ENCODE measurements at regions not wholly inside any gene's neighbourhood (a gene's known extent, or its start where the extent isn't known, plus 50 kb on each side); places are given as distances from the start of the nearest gene placed in this dataset.

GRCh38 chr5:61263561-61264272, 68.3 kb upstream of the ZSWIM6 start:
- Histone ChIP-seq H3K27me3 (replicated peaks in 1 of 4; ENCODE audit: control extremely low read depth in 1 of 4, control insufficient read depth in 3 of 4, insufficient read depth in 4 of 4, low read length in 3 of 4) (no peaks in the 10 kb centered on the region), H3K4me1 (ENCODE audit: control insufficient read depth in 2 of 2, insufficient read depth in 2 of 2, low read length in 2 of 2) (peaks cover 0 to 8% of the 10 kb centered on the region in 2 donors), H4K20me1 (ENCODE audit: control insufficient read depth, insufficient read depth, low read length, poor library complexity, severe bottlenecking) (no peaks in the 10 kb centered on the region), H3K79me2 (ENCODE audit: control insufficient read depth, insufficient read depth, low read length) (no peaks in the 10 kb centered on the region), H2AFZ (ENCODE audit: insufficient read depth, low read depth, low read length, poor library complexity, severe bottlenecking) (peak overlapping the region; percentile 37), H3K9me3 (ENCODE audit: control extremely low read depth in 1 of 3, control insufficient read depth in 2 of 3, insufficient read depth in 1 of 3, low read length in 2 of 3) (no peaks in the 10 kb centered on the region), H3K4me3 (ENCODE audit: control extremely low read depth in 1 of 5, extremely low read depth in 1 of 5, insufficient read depth in 1 of 5, low read depth in 2 of 5, low read length in 4 of 5) (no peak overlapping the region), H3K4me2 (replicated peaks; ENCODE audit: low read depth, low read length, poor library complexity, severe bottlenecking) (no peak overlapping the region), H3K27ac (ENCODE audit: low read length in 2 of 2) (no peak overlapping the region), H3K36me3 (replicated peaks in 1 of 2; ENCODE audit: control extremely low read depth in 1 of 2, control insufficient read depth in 1 of 2, extremely low read depth in 1 of 2, insufficient read depth in 2 of 2, low read length in 1 of 2) (no peaks in the 10 kb centered on the region), H3K9ac (ENCODE audit: low read length) (no peak overlapping the region)
- ChIA-PET CTCF (no interaction called here), POLR2A (no interaction called here)
- intact Hi-C loops (cut with micrococcal nuclease): no loop called here
- H3K27ac Mint-ChIP-seq: no peak overlapping the region
- peaks cover 4% of the 10 kb centered on the region for H3K4me1 Mint-ChIP-seq
- WGBS (ENCODE audit: insufficient coverage): 40% methylated on average over 8 of the region's 11 CpGs
- no peak for DNase-seq
- no peak overlapping the region for H3K4me3 Mint-ChIP-seq
- no peaks in the 10 kb centered on the region for H3K9me3 Mint-ChIP-seq (ENCODE audit: insufficient read depth)
- no peak for TF ChIP-seq EZH2 (IDR thresholded peaks at IDR 0.05; ENCODE audit: borderline replicate concordance, insufficient read depth, low read depth, low read length, poor library complexity, severe bottlenecking)
- TF ChIP-seq, protein P1, sequence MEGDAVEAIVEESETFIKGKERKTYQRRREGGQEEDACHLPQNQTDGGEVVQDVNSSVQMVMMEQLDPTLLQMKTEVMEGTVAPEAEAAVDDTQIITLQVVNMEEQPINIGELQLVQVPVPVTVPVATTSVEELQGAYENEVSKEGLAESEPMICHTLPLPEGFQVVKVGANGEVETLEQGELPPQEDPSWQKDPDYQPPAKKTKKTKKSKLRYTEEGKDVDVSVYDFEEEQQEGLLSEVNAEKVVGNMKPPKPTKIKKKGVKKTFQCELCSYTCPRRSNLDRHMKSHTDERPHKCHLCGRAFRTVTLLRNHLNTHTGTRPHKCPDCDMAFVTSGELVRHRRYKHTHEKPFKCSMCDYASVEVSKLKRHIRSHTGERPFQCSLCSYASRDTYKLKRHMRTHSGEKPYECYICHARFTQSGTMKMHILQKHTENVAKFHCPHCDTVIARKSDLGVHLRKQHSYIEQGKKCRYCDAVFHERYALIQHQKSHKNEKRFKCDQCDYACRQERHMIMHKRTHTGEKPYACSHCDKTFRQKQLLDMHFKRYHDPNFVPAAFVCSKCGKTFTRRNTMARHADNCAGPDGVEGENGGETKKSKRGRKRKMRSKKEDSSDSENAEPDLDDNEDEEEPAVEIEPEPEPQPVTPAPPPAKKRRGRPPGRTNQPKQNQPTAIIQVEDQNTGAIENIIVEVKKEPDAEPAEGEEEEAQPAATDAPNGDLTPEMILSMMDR (IDR thresholded peaks at IDR 0.05): no peak
- no peak for ATAC-seq (ENCODE audit: low read depth)
- peaks cover 24% of the 10 kb centered on the region for H3K27me3 Mint-ChIP-seq

GRCh38 chr5:61264273-61264661, 67.8 kb upstream of the ZSWIM6 start:
- ChIA-PET POLR2A (no interaction called here), CTCF (no interaction called here)
- no CpG with 5 or more reads among the region's 4 CpGs for WGBS (ENCODE audit: insufficient coverage)
- DNase-seq: no peak
- Mint-ChIP-seq H3K9me3 (ENCODE audit: insufficient read depth) (no peaks in the 10 kb centered on the region), H3K27me3 (peaks cover 24% of the 10 kb centered on the region), H3K4me3 (no peak overlapping the region), H3K4me1 (peaks cover 10% of the 10 kb centered on the region), H3K27ac (no peak overlapping the region)
- intact Hi-C loops (cut with micrococcal nuclease): no loop called here
- H3K36me3 ChIP-seq (replicated peaks in 1 of 2; ENCODE audit: control extremely low read depth in 1 of 2, control insufficient read depth in 1 of 2, extremely low read depth in 1 of 2, insufficient read depth in 2 of 2, low read length in 1 of 2): no peaks in the 10 kb centered on the region
- no peaks in the 10 kb centered on the region for H3K79me2 ChIP-seq (ENCODE audit: control insufficient read depth, insufficient read depth, low read length)
- no peak overlapping the region for H3K4me3 ChIP-seq (ENCODE audit: control extremely low read depth in 1 of 5, extremely low read depth in 1 of 5, insufficient read depth in 1 of 5, low read depth in 2 of 5, low read length in 4 of 5)
- no peak overlapping the region for H3K9ac ChIP-seq (ENCODE audit: low read length)
- no peak for ATAC-seq (ENCODE audit: low read depth)
- no peaks in the 10 kb centered on the region for H4K20me1 ChIP-seq (ENCODE audit: control insufficient read depth, insufficient read depth, low read length, poor library complexity, severe bottlenecking)
- no peaks in the 10 kb centered on the region for H3K9me3 ChIP-seq (ENCODE audit: control extremely low read depth in 1 of 3, control insufficient read depth in 2 of 3, insufficient read depth in 1 of 3, low read length in 2 of 3)
- peaks cover 0 to 13% of the 10 kb centered on the region in 2 donors for H3K4me1 ChIP-seq (ENCODE audit: control insufficient read depth in 2 of 2, insufficient read depth in 2 of 2, low read length in 2 of 2)
- no peaks in the 10 kb centered on the region for H3K27me3 ChIP-seq (replicated peaks in 1 of 4; ENCODE audit: control extremely low read depth in 1 of 4, control insufficient read depth in 3 of 4, insufficient read depth in 4 of 4, low read length in 3 of 4)
- peak overlapping the region; percentile 37 for H2AFZ ChIP-seq (ENCODE audit: insufficient read depth, low read depth, low read length, poor library complexity, severe bottlenecking)
- H3K4me2 ChIP-seq (replicated peaks; ENCODE audit: low read depth, low read length, poor library complexity, severe bottlenecking): no peak overlapping the region
- H3K27ac ChIP-seq (ENCODE audit: low read length in 2 of 2): no peak overlapping the region
- TF ChIP-seq EZH2 (IDR thresholded peaks at IDR 0.05; ENCODE audit: borderline replicate concordance, insufficient read depth, low read depth, low read length, poor library complexity, severe bottlenecking): no peak
